ENCODE measurements at regions not wholly inside any gene's neighbourhood (a gene's known extent, or its start where the extent isn't known, plus 50 kb on each side); places are given as distances from the start of the nearest gene placed in this dataset.

GRCh38 chr10:21402606-21403083, 122.8 kb downstream of the SKIDA1 start:
- Histone ChIP-seq H3K4me3 (ENCODE audit: control insufficient read depth in 1 of 2, extremely low read depth in 1 of 2, low read length in 1 of 2) (no peak overlapping the region), H3K9me3 (no peaks in the 10 kb centered on the region), H3K36me3 (ENCODE audit: control insufficient read depth in 2 of 2, extremely low read depth in 1 of 2, insufficient read depth in 1 of 2, low read length in 1 of 2) (peaks cover 0 to 4% of the 10 kb centered on the region in 2 donors), H3K27me3 (replicated peaks in 1 of 2; ENCODE audit: control insufficient read depth in 2 of 2, extremely low read depth in 1 of 2, insufficient read depth in 2 of 2, low read length in 1 of 2) (no peaks in the 10 kb centered on the region), H3K27ac (ENCODE audit: low read length) (no peak overlapping the region), H3K4me1 (ENCODE audit: control insufficient read depth in 1 of 2, extremely low read depth in 1 of 2, insufficient read depth in 2 of 2, low read length in 2 of 2) (peaks cover 2 to 6% of the 10 kb centered on the region in 2 experiments)
- no peak for DNase-seq
- Mint-ChIP-seq H3K27ac (no peak overlapping the region), H3K4me3 (no peak overlapping the region), H3K9me3 (no peaks in the 10 kb centered on the region), H3K36me3 (no peaks in the 10 kb centered on the region), H3K4me1 (peaks cover 13 to 17% (median 14%) of the 10 kb centered on the region in 3 donors), H3K27me3 (peaks cover 0 to under 1% of the 10 kb centered on the region in 2 donors)
- 94% methylated on average over 2 of the region's 4 CpGs for WGBS (ENCODE audit: insufficient coverage)
- ATAC-seq (replicated peaks in 1 of 4): no peak
- POLR2A ChIA-PET: no interaction called here
- CTCF ChIA-PET: no interaction called here

- CTCF ChIA-PET: no interaction called here
Measured at GRCh38 chr10:21401196-21401595, 124.3 kb downstream of the SKIDA1 start.

GRCh38 chr10:21399392-21400035, 126.0 kb downstream of the SKIDA1 start:
- no peak overlapping the region for H3K27ac ChIP-seq (ENCODE audit: low read length)
- CTCF ChIA-PET: interaction anchor here (0.5 kb wide), 2 partner anchors 8 to 1398 kb away, joined by 3 to 4 read pairs; no protein-coding TSS in a partner anchor

More at GRCh38 chr10:21401196-21401595, 124.3 kb downstream of the SKIDA1 start:
- no peaks in the 10 kb centered on the region for H3K4me1 ChIP-seq (ENCODE audit: control insufficient read depth in 1 of 2, extremely low read depth in 1 of 2, insufficient read depth in 2 of 2, low read length in 2 of 2)
- Mint-ChIP-seq H3K9me3 (no peaks in the 10 kb centered on the region), H3K4me1 (peaks cover under 1 to 4% (median 1%) of the 10 kb centered on the region in 3 donors), H3K27ac (no peak overlapping the region), H3K4me3 (no peak overlapping the region), H3K36me3 (no peaks in the 10 kb centered on the region), H3K27me3 (peaks cover 0 to 2% of the 10 kb centered on the region in 2 donors)
- H3K4me3 ChIP-seq (ENCODE audit: control insufficient read depth in 1 of 2, extremely low read depth in 1 of 2, low read length in 1 of 2): no peak overlapping the region
- H3K27ac ChIP-seq (ENCODE audit: low read length): no peak overlapping the region
- H3K27me3 ChIP-seq (replicated peaks in 1 of 2; ENCODE audit: control insufficient read depth in 2 of 2, extremely low read depth in 1 of 2, insufficient read depth in 2 of 2, low read length in 1 of 2): no peaks in the 10 kb centered on the region
- no peak for DNase-seq
- H3K9me3 ChIP-seq: no peaks in the 10 kb centered on the region
- peaks cover 0 to 4% of the 10 kb centered on the region in 2 donors for H3K36me3 ChIP-seq (ENCODE audit: control insufficient read depth in 2 of 2, extremely low read depth in 1 of 2, insufficient read depth in 1 of 2, low read length in 1 of 2)
- POLR2A ChIA-PET: no interaction called here
- WGBS (ENCODE audit: insufficient coverage): no CpG with 5 or more reads among the region's 2 CpGs
- ATAC-seq (replicated peaks in 1 of 4): no peak

GRCh38 chr10:21398563-21399231, 126.8 kb downstream of the SKIDA1 start:
- H3K27me3 ChIP-seq (replicated peaks in 1 of 2; ENCODE audit: control insufficient read depth in 2 of 2, extremely low read depth in 1 of 2, insufficient read depth in 2 of 2, low read length in 1 of 2): no peaks in the 10 kb centered on the region
- H3K4me3 ChIP-seq (ENCODE audit: control insufficient read depth in 1 of 2, extremely low read depth in 1 of 2, low read length in 1 of 2): no peak overlapping the region
- ChIA-PET POLR2A (interaction anchor here in 1 of 2 donors (0.7 kb wide), 1 partner anchor 572 kb away, joined by 8 read pairs; no protein-coding TSS in a partner anchor), CTCF (no interaction called here)
- ATAC-seq (replicated peaks in 1 of 4): no peak
- no peaks in the 10 kb centered on the region for H3K4me1 ChIP-seq (ENCODE audit: control insufficient read depth in 1 of 2, extremely low read depth in 1 of 2, insufficient read depth in 2 of 2, low read length in 2 of 2)
- Mint-ChIP-seq H3K4me1 (peaks cover 0 to 4% (median 0%) of the 10 kb centered on the region in 3 donors), H3K27ac (no peak overlapping the region), H3K27me3 (peaks cover 0 to 2% of the 10 kb centered on the region in 2 donors), H3K4me3 (no peak overlapping the region), H3K9me3 (peaks cover 0 to 5% (median 4%) of the 10 kb centered on the region in 3 donors), H3K36me3 (no peaks in the 10 kb centered on the region)
- H3K9me3 ChIP-seq: no peaks in the 10 kb centered on the region
- H3K27ac ChIP-seq (ENCODE audit: low read length): no peak overlapping the region
- no CpG with 5 or more reads among the region's 2 CpGs for WGBS (ENCODE audit: insufficient coverage)
- peaks cover 0 to 2% of the 10 kb centered on the region in 2 donors for H3K36me3 ChIP-seq (ENCODE audit: control insufficient read depth in 2 of 2, extremely low read depth in 1 of 2, insufficient read depth in 1 of 2, low read length in 1 of 2)
- DNase-seq: no peak

More at GRCh38 chr10:21399392-21400035, 126.0 kb downstream of the SKIDA1 start:
- H3K27me3 ChIP-seq (replicated peaks in 1 of 2; ENCODE audit: control insufficient read depth in 2 of 2, extremely low read depth in 1 of 2, insufficient read depth in 2 of 2, low read length in 1 of 2): no peaks in the 10 kb centered on the region
- Mint-ChIP-seq H3K4me1 (peaks cover 0 to 4% (median 0%) of the 10 kb centered on the region in 3 donors), H3K9me3 (peaks cover 0 to 5% (median 4%) of the 10 kb centered on the region in 3 donors), H3K4me3 (no peak overlapping the region), H3K27me3 (peaks cover 0 to 2% of the 10 kb centered on the region in 2 donors), H3K36me3 (no peaks in the 10 kb centered on the region), H3K27ac (no peak overlapping the region)
- DNase-seq: no peak
- H3K4me1 ChIP-seq (ENCODE audit: control insufficient read depth in 1 of 2, extremely low read depth in 1 of 2, insufficient read depth in 2 of 2, low read length in 2 of 2): no peaks in the 10 kb centered on the region
- 91% methylated on average over 1 of the region's 6 CpGs for WGBS (ENCODE audit: insufficient coverage)
- POLR2A ChIA-PET: no interaction called here
- H3K36me3 ChIP-seq (ENCODE audit: control insufficient read depth in 2 of 2, extremely low read depth in 1 of 2, insufficient read depth in 1 of 2, low read length in 1 of 2): peaks cover 0 to 4% of the 10 kb centered on the region in 2 donors
- H3K9me3 ChIP-seq: no peaks in the 10 kb centered on the region
- no peak overlapping the region for H3K4me3 ChIP-seq (ENCODE audit: control insufficient read depth in 1 of 2, extremely low read depth in 1 of 2, low read length in 1 of 2)
- no peak for ATAC-seq (replicated peaks in 1 of 4)

GRCh38 chr10:21396889-21397288, 128.6 kb downstream of the SKIDA1 start:
- peaks cover 0 to 4% of the 10 kb centered on the region in 2 experiments for H3K27me3 ChIP-seq (replicated peaks in 1 of 2; ENCODE audit: control insufficient read depth in 2 of 2, extremely low read depth in 1 of 2, insufficient read depth in 2 of 2, low read length in 1 of 2)
- CTCF ChIA-PET: interaction anchor here in 1 of 2 donors (0.7 kb wide), 1 partner anchor 480 kb away, joined by 4 read pairs; no protein-coding TSS in a partner anchor
- H3K36me3 ChIP-seq (ENCODE audit: control insufficient read depth in 2 of 2, extremely low read depth in 1 of 2, insufficient read depth in 1 of 2, low read length in 1 of 2): no peaks in the 10 kb centered on the region
- 100% methylated on average over 1 of the region's 1 CpG for WGBS (ENCODE audit: insufficient coverage)
- Mint-ChIP-seq H3K4me1 (peaks cover 0 to 4% (median 0%) of the 10 kb centered on the region in 3 donors), H3K27me3 (peaks cover 0 to 2% of the 10 kb centered on the region in 2 donors), H3K27ac (no peak overlapping the region), H3K36me3 (no peaks in the 10 kb centered on the region), H3K4me3 (no peak overlapping the region), H3K9me3 (peaks cover 0 to 5% (median 4%) of the 10 kb centered on the region in 3 donors)
- POLR2A ChIA-PET: no interaction called here
- no peaks in the 10 kb centered on the region for H3K9me3 ChIP-seq
- H3K27ac ChIP-seq (ENCODE audit: low read length): no peak overlapping the region
- ATAC-seq (replicated peaks in 1 of 4) (no peak), DNase-seq (no peak)
- H3K4me3 ChIP-seq (ENCODE audit: control insufficient read depth in 1 of 2, extremely low read depth in 1 of 2, low read length in 1 of 2): no peak overlapping the region
- H3K4me1 ChIP-seq (ENCODE audit: control insufficient read depth in 1 of 2, extremely low read depth in 1 of 2, insufficient read depth in 2 of 2, low read length in 2 of 2): no peaks in the 10 kb centered on the region

GRCh38 chr10:21393931-21394330, 131.6 kb downstream of the SKIDA1 start:
- H3K4me1 Mint-ChIP-seq: peaks cover 0 to 3% (median 0%) of the 10 kb centered on the region in 3 donors
- ATAC-seq (replicated peaks in 1 of 4) (no peak), DNase-seq (no peak)
- Histone ChIP-seq H3K4me3 (ENCODE audit: control insufficient read depth in 1 of 2, extremely low read depth in 1 of 2, low read length in 1 of 2) (no peak overlapping the region), H3K27me3 (replicated peaks in 1 of 2; ENCODE audit: control insufficient read depth in 2 of 2, extremely low read depth in 1 of 2, insufficient read depth in 2 of 2, low read length in 1 of 2) (peaks cover 0 to 4% of the 10 kb centered on the region in 2 experiments), H3K27ac (ENCODE audit: low read length) (no peak overlapping the region), H3K36me3 (ENCODE audit: control insufficient read depth in 2 of 2, extremely low read depth in 1 of 2, insufficient read depth in 1 of 2, low read length in 1 of 2) (no peaks in the 10 kb centered on the region), H3K9me3 (no peaks in the 10 kb centered on the region), H3K4me1 (ENCODE audit: control insufficient read depth in 1 of 2, extremely low read depth in 1 of 2, insufficient read depth in 2 of 2, low read length in 2 of 2) (no peaks in the 10 kb centered on the region)
- POLR2A ChIA-PET: no interaction called here
- H3K27ac Mint-ChIP-seq: no peak overlapping the region
- 93% methylated on average over 14 of the region's 20 CpGs for WGBS (ENCODE audit: insufficient coverage)
- peaks cover 0 to 5% (median 4%) of the 10 kb centered on the region in 3 donors for H3K9me3 Mint-ChIP-seq
- no peak overlapping the region for H3K4me3 Mint-ChIP-seq
- H3K36me3 Mint-ChIP-seq: no peaks in the 10 kb centered on the region
- CTCF ChIA-PET: no interaction called here
- peaks cover 5 to 8% of the 10 kb centered on the region in 2 donors for H3K27me3 Mint-ChIP-seq

Data from T-cell (primary cell).